Hematopoietic multipotent progenitor cell treated with erythropoietin and hydrocortisone succinate and interleukin-3 and kit ligand, for 8 days (in vitro differentiated cells): ENCODE measurements at regions not wholly inside any gene's neighbourhood (a gene's known extent, or its start where the extent isn't known, plus 50 kb on each side); places are given as distances from the start of the nearest gene placed in this dataset.
"Not testable (repeated sequence)": the region's sequence is repeated elsewhere in the genome, so short reads cannot be mapped to it uniquely, and the experiment has no call there.

Experiments
- DNase-seq: peaks from one replicate; pipeline ENCODE4 v3.0.0-alpha.2; 2015

DNA sequence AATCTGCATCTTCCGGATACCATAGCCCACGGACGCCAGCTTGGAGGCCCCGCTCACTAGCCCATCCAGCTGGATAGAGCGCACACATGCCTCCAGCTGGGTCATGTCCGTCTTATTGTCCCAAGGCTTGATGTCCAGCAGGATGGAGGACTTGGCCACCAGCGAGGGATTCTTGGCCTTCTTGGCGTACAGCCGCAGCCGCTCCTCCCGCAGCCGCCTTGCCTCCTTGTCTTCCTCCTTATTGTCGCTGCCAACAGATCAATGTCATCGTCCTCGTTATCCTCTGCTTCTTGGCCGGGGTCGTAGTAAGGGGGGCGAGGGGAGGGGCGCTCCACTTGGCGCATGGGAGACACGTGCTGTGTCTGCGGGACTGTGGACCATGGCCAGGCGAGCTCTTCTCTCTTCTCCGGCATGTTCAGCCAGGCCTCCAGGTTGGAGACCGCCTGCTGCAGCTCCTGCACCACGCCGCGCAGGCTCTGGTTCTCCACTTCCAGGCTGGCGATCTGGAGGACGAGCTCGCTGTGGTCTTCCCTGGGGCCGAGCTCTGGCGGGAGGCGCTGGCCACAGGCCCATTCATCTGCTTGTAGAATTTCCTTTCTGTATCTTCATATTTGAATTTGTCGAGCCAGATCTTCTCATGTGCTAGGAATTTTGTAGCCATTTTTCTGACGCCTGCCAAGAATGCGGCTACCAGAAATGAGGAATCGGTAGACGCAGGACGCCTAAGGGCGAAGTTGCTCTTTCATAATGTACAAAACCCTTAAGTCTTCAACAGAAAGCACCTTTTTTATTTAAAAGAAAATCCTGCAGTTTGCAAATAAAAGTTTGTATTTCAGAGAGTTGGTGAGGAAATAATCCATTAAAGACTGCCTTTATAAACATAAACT lies 60.1 kb upstream of the PTPRK start:
- no peak for DNase-seq

- DNase-seq, result not testable (repeated sequence)
Measured at GRCh38 chr6:128575254-128575653, 54.9 kb upstream of the PTPRK start.

GRCh38 chr6:128574402-128574801 lies 54.0 kb upstream of the PTPRK start:
- DNase-seq, result no peak

- DNase-seq, result no peak
Measured at GRCh38 chr6:128573036-128573435, 52.6 kb upstream of the PTPRK start.

GRCh38 chr6:128572294-128572693 lies 51.9 kb upstream of the PTPRK start:
- DNase-seq, result no peak

- DNase-seq, result no peak
Measured at GRCh38 chr6:128570680-128571063, 50.3 kb upstream of the PTPRK start.

DNA sequence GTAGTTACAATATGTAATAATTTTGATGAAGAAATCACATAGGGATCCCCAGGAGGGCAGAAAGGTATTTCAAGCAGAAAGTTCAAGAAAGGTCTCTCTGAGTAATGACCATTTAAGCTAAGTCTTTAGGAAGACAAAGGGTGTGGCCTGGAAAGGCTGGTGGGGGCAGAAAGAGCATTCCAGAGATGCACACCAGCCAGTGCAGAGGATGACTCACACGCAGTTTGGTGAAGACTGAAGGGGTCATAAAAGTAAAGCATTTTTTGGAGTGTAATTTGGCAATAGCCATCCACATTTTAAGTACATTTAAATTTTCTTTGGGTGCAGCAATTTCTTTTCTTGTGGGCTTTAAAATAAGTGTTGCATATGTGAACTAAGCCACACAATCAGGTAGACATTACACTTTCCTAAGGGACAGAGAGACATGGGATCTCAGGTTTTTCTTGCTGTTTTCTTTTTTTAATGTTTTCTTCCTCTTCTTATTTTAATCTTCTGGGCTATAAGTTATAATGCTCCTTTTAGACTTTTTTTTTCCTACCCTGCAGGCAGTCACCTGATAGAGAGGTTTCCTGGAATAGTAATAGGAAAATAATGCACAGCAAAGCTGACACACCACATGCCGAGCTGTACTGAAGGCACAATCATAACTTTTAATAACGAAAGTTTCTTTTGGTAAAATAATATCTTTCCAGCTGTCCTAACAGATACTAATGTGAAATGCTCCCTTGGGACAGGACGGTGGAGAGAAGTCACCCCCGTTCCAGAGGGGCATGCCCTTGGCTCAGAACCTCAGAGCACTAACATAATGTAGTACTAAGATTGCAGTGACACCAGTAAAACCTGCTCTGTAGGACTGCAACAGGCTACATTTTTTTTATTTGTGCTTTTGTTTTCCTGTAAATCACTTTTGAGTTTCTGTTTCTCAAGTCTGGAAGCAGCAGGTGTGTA lies 49.6 kb upstream of the PTPRK start:
- no peak for DNase-seq
